Amniotic epithelial cell (primary cell): ENCODE measurements at regions not wholly inside any gene's neighbourhood (a gene's known extent, or its start where the extent isn't known, plus 50 kb on each side); places are given as distances from the start of the nearest gene placed in this dataset.

Source experiments
- DNase-seq: peaks from one replicate; pipeline ENCODE4 v3.0.0-alpha.2; 2010; ENCODE audit warnings: low read depth

DNA sequence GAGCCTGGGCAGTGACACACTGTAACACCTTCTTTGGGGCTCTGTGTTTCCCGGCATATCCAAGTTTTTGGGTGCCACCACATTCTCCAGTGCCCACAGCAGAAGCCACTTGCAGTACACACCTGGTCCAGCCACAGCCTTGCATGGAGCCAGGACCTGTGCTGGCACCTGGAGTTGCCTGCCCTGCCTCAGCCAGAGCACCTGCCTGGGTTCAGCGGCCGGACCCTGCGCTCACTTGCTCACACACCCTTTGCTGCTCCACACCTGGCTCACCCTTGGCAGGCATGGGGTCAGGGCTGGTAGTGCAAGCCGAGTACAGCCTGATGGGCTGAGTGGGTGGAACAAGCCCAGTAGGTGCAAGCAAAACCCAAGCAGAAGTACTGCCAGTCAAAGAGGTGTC is 1511.1 kb downstream of the TECRL start:
- no peak for DNase-seq

DNA sequence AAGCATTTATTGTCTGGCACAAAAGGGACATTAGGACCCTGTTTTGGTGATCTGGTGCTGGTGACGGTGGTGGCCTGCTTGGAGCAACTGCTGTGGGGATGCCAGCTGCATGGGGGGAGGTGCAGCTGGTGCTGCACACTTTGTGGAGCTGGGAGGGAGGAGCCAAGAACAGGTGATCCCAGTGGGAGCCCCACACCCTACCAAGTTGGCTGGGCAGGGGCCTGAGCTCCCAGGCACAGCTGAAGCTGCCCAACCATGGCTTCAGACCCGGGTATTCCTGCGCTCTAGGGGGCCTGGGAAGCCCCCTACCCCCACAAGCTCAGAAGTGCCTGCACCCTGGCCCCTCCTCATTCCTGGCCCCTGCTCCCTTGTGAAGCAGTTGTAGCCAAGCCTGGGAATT is 1512.5 kb downstream of the TECRL start:
- no peak for DNase-seq

DNA sequence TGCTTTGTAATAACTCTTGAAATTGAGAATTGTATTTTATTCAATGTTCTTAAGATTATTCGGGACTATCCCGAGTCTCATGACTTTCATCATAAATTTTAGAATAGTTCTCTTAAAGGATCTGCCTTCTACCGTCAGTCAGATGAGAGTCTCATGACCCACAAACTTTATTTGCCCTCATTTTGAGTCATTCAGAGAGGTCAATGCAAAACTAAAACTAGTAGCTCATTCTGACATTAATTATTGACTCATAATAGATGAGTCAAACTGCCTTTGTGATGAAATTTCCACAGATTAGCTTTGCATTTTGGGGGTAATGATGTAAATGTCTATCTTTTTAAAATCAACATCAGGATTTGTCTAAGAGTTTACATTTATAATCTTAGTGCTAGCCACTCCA is 1527.3 kb downstream of the TECRL start:
- no peak for DNase-seq

DNA sequence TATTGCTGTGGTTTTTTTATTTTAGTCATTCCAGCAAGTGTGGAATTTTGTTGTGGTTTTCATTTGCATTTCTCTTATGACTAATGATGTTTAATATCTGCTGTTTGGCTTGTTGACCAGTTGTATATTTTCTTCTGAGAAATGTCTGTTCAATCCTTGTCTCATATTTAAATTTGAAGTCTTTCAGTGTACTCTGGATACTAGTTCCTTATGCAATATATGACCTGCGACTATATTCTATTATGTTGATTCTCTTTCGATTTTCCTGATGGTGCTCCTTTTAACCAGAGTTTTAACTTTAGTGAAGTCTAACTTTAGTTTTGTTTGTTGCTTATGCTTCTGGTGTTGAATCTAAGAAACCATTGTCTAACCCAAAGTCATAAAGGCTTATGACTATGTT is 1528.0 kb downstream of the TECRL start:
- no peak for DNase-seq

DNA sequence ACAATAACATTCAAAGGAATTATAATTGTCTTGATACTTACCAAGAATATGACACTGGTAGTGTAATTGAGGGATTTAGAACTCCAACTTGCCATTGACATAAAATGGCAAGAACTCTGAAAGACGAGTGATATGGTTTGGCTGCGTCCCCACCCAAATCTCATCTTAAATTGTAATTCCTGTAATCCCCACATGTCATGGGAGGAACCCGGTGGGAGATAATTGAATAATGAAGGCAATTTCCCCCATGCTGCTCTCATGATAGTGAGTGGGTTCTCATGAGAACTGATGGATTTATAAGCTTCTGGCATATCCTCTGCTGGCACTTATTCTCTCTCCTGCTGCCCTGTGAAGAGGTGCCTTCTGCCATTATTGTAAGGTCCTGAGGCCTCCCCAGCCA is 1536.4 kb downstream of the TECRL start:
- DNase-seq: no peak

DNA sequence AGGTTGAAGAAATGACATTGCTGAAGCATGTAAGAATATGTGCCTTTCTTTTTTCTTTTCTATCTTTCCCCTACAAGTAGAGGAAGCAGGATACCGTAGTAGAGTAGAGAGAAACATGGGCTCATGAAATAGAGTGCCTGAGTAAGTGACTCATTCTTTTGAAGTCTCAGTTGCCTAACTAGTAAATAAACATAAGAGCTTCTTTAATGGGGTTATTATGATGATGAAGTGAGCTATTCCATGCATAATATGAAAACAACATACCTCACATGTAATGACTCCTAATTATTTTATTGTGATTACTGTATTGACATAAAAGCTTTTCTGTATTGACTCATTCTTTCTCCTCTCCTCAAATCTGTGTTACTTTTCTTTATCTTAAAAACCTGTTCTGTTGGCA is 1538.2 kb downstream of the TECRL start:
- DNase-seq: no peak

DNA sequence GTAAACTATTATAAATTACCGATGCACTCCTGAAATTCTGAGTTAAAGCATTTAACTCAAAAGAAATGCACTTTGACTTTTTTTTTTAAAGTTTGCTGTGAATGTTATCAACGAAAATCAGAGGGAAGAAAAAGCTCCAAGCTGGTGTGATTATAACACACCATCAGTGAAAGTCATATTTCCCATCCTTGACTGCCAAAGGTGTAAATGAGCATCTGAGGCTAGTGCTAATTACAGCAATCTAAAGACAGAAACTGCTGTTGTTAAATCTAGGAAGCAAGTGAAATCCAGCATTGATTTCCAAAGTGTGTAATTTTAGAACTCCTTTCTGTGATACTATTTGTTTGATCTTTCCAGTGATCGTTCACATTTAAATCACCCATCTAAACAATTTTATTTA is 1538.8 kb downstream of the TECRL start:
- DNase-seq: no peak

DNA sequence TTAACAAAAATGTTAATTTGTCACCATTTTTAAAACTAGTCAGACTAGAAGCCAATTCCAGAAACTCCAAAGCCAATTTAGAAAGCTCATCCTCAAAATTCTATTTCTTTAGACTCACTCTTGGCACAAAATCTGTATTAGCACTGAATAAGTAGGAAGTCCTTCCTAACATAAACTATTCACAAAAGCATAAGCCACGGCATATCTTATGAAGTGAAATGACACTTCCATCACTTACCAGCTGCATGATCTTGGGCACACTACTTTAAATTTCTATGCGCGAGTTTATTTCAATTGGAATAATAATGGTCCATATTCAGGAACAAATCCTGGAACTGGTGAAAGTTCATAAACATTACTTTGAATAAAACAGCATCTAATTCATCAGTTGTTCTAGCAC is 1544.0 kb downstream of the TECRL start:
- no peak for DNase-seq

DNA sequence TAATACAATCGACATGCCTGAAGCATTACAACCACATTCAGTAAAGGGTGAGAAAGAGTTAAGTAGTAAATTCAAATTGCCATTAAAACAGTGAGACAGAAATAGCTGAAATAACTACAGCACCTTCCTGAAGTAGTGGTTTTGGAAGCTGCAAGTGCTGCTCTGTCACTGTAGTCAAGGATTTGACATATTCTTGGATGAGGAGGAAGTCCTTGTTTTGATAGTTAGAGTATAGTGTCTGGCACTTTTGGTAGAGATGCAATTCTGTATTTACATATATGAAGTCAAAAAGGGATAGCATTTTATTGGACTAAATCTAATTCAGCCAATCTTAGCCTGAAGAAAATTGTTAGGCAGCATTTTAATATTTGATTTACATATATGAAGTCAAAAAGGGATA is 1559.6 kb downstream of the TECRL start:
- no peak for DNase-seq

DNA sequence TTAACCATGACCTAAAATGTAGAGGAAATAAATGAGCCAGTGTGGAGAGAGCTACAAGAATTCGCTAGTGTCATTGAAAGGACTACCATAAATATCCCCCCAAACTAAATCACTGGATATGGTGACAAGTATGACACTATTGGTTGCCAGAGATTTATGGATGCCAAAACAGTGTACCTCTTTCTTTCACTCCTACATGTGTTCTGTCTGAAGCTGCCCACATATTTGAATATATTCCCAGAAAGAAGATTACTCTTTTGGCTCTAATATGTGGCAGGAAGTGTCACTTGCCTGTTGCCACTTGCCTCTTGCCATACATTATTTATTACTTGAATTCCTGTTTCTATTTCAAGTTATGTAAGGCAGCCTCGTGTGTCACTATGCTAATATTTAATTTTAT is 1573.6 kb downstream of the TECRL start:
- DNase-seq: no peak

DNA sequence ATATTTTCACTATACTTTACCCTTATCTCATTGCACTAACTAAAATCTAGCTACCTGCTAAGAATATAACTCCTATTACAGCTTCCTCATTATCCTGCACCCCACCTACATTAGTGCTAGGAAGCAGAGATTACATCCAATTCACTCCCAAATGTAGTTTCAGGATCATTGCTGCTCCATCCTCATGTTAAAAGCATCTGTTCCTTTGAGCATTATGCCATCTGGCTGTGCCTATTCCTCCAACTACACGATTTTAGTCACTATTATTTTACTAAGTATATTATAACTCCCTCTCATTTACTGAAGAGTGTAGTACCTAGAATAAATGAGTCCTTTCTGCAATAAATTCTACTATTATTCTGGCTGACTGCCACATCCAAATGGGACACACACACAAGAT is 1586.9 kb downstream of the TECRL start:
- DNase-seq: no peak

DNA sequence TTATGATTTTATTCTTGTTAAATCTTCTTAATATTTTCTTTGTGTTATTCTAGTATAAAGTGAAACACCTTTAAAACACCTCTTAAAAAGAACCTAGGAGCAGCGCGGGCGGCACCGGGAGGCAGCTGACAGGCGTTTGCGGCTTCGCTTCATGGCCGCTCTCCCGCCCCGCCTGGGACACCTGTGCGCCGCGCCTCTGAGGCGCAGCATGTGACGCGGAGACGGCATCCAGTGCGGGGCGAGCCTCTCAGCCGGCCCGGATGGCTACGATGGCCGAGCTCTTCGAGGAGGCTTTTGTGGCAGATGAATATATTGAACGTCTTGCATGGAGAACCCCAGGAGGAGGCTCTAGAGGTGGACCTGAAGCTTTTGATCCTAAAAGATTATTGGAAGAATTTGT is 1592.7 kb downstream of the TECRL start:
- no peak for DNase-seq

DNA sequence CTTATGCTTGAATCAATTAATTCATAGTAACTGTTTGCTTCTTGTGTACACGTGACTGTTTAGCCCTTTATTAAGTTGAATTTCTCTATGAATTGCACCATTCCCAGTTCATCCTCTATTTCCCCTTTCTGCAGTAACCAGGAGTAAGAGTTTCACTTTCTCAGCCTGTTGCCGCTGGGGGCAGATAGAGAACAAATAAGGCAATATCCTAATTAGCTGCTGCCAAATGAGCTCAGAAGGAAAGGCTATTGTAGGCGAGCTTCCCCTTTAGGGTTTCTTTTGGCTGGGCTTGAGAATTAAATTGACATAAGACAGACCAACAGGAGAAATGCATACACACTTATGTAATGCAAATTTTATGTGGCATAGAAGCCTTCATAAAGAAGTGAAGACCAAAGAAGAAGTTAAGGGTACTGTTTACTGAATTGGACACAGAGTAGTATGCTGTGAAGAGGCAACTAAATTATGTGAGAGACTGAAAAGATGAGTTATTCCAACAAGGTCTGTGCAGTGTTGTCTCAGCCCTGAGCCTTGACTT is 1594.7 kb downstream of the TECRL start:
- no peak for DNase-seq

DNA sequence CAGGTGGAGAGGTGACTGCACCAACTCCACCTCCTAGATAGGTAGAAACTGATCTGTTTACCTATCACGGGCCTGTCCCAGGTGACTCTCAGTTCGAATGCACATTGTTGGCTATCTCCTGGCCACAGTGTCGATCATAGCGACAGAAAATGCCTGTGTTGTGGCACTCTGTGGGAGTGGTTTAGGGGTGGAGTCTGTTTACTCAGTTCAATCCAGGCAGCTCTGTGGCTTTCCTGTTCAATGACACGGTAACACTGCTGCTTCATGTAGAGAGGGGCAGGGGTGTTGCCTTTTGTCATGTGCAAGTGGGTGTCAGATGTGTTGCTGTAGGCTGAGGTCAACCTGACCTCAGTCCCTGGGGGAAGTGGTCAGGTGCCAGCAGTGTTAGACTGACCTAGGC is 1602.4 kb downstream of the TECRL start:
- DNase-seq: no peak

DNA sequence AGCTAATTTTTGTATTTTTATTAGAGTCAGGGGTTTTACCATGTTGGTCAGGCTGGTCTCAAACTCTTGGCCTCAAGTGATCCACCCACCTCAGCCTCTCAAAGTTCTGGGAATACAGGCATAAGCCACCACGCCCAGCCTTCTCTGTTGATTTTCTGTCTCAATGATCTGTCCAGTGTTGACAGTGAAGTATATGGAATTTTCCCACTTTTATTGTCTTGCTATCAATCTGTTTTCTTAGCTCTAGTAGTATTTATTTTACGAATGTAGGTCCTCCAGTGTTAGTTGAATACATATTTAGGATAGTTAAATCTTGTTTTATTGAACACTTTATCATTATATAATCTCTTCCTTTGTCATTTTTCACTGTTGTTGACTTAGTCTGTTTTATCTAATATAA is 1603.9 kb downstream of the ADGRL3 start:
- DNase-seq: no peak

DNA sequence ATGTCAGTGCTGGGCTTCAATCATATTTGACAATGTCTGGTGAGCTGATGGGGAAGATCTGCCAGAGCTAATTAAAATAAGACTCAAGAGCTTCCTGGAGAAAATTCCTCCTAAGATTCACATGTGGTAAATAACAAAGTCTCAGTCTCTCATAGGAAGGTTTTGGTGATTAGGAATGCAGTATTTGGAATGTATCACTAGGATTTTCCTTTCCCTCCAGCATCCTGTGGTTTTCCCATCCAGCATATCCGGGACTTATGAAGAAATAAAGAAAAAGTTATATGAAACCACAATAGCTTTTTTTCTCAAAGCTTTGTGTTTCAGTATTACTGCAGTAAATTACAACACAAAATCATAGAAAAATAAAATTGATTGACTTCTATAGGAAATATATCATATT is 1597.1 kb downstream of the ADGRL3 start:
- no peak for DNase-seq

DNA sequence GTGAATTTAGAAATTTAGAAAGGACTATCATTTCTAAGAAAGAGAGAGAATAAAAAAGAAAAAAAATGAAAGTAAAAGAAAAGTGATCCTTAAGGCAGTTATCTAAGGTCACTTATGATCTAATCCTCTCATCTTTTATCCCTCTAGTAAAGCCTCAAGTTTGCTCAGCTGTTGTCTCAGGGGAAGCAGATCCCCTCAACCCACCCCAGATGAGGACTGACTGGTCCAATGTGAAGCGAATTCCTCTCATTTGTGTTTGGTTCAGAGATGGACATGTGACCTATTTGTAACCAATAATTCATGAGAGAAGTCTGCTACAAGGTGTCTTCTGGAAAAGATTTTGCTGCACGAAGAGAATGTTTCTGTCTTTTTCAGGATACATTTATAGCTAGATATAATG is 1591.3 kb downstream of the ADGRL3 start:
- no peak for DNase-seq

DNA sequence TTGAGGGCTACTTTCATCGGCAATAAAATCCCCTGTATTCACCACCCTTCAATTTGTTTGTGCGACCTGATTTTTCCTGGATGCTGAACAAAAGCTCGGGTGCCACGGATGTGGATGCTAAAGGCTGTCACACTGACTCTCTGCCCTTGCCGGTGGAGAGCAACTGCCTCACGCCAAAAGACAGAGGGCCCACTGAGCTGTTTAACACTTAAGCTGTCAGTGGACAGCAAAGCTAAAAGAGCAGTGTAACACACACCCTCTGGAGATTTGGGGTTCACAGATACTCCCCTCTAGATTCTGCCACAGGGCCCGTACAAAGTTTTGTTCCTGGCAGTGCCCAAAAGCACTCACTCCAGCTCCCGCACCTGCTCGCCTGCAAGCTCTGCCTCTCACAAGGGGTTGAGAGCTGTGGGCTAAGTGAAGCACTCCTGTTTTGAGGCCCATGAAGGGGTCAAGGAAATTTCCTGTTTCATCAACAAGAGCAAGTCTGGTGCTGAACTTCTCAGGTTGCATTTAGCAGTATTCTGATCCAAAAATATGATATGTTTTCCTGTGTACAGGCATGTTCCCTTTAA is 1571.9 kb downstream of the ADGRL3 start:
- no peak for DNase-seq

DNA sequence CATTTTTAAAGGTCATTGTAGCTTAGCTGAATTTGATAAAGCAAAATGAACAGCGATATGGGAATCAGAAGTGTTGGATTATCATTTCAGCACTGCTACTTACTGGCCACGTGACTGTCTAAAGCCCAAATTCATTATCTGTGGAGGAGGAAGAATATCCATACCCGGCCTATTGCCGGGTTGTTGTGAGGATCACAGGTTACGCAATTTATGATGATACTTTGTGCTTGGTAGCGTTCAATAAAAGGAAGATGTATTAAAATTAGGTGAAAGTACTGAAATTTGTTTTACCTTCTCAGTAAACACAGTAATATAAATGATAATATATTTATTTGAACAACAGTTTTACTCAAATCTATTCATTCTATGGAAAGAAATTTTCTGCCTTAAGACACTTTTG is 1540.2 kb downstream of the ADGRL3 start:
- no peak for DNase-seq

DNA sequence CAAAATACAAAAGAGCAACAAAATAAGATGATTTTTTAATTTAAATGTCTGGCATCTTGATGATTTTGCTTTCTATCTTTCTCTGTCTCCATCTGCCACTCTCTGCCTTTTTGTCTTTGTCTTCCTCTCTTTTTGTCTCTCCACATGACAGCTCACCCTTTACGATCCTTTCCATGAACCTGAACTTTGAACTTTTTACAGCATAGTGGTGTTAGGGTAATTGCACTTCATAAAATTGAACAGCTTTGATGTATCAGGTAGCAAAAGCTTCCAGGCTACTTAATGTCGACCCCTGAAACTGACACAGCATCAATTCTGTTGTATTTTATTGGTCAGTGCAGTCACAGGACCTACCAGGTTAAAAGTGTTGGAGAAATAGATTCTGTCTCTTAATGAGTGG is 1517.0 kb downstream of the ADGRL3 start:
- DNase-seq: no peak

DNA sequence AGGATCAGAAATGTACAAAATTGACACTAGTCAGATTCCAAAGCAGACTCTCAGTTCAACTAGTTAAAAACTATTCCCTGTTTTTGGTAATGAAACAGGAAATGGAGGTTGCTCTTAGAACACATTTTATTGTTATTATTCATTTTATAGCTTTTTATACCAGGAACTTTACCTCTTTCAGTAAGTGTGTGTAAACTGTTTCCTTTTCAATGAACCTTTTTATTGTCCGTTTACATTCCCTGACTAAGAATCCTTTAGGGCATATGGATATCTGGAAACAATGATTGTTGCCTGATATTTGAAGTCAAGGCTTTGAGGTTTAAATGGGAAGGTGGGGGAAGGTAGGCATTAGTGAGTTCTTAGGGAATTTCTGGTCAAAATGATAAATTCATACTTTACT is 1511.4 kb downstream of the ADGRL3 start:
- no peak for DNase-seq

DNA sequence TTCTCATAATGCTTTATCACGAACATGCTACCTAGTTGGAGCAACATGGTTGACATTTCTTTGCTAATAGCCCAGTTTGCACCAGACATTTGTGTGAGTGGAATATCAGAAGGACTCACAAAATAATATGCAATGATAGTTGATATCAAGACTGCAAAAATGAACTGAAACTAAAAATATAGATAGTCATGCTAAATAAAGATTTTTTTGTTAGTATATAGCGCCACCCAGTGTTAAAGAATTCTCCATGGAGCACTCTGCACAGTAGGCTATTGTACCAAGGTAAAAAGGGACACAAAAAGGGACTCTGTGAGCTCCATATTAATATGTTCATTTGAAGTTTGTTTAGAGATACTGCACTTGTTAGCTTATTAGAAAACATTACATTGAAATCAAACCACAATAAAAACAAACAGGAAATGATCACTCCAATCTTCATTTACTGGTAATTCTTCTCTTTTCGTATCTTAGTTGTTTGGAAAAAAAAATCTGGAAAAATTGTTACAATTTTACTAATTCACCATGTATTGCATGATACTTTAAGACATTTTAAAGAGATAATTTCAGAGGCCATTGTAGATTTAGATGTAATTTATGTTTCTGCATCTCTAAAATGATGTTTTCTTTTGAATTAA is 1509.6 kb downstream of the ADGRL3 start:
- peak; percentile 6 for DNase-seq

DNA sequence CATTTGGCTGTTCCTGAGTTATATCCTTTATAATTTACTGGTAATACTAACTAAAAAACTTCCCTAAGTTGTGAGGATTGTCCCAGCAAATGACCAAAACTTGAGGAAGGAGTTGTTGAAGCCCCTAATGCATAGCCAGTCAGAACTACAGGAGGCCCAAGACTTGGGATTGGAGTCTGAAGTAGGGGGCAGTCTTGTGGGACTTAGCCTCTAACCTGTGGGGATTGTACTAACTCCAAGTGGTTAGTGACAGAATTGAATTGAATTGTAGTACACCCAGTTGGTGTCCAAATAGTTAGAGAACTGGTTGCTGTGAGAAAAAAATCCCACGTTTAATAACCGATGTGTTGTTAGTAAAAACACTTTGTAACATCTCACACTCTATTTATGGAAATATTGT is 1506.3 kb downstream of the ADGRL3 start:
- no peak for DNase-seq
